Calu3 (cell line): ENCODE measurements at regions not wholly inside any gene's neighbourhood (a gene's known extent, or its start where the extent isn't known, plus 50 kb on each side); places are given as distances from the start of the nearest gene placed in this dataset.

Experiments used
- BruUV-seq: library from RNA; stranded (reverse); fragments of 400-500 nt; replicated peaks from 2 replicates; lab custom pipeline; 2021; lab: Mats Ljungman, UMichigan
- CTCF ChIA-PET: fragments of 300-600 bp; sonication (Branson Sonifier 250); formaldehyde crosslinking; loops from one replicate; lab custom pipeline; 2022; ENCODE audit warnings: antibody characterized with exemption; lab: Charles Lee
- DNase-seq: peaks from one replicate; pipeline ENCODE4 v3.0.0; 2022
- H3K27ac Mint-ChIP-seq: one replicate; pipeline ENCODE4 v1.8.0; 2022; ENCODE audit warnings: mixed read lengths; ENCODE audit not compliant: unreplicated experiment
- H3K27me3 Mint-ChIP-seq: one replicate; pipeline ENCODE4 v1.8.0; 2022; ENCODE audit warnings: mixed read lengths; ENCODE audit not compliant: unreplicated experiment
- H3K36me3 Mint-ChIP-seq: one replicate; pipeline ENCODE4 v1.8.0; 2022; ENCODE audit warnings: mild to moderate bottlenecking, moderate library complexity, mixed read lengths; ENCODE audit not compliant: insufficient read depth, unreplicated experiment
- H3K4me1 Mint-ChIP-seq: one replicate; pipeline ENCODE4 v1.8.0; 2022; ENCODE audit warnings: mild to moderate bottlenecking, low read depth, mixed read lengths; ENCODE audit not compliant: unreplicated experiment
- H3K4me3 Mint-ChIP-seq: one replicate; pipeline ENCODE4 v1.8.0; 2022; ENCODE audit warnings: mild to moderate bottlenecking, low read depth, moderate library complexity, mixed read lengths; ENCODE audit not compliant: unreplicated experiment
- H3K9me3 Mint-ChIP-seq: one replicate; pipeline ENCODE4 v1.8.0; 2022; ENCODE audit warnings: low read depth, mixed read lengths; ENCODE audit not compliant: unreplicated experiment
- intact Hi-C: fragments of 100-400 bp; cut with micrococcal nuclease; formaldehyde crosslinking; loops from one replicate; pipeline ENCODE4 v1.10.0; 2022; ENCODE audit not compliant: unreplicated experiment
- TF ChIP-seq, protein P1 (sequence below): fragments of 200-600 bp; IDR thresholded peaks from one replicate; pipeline ENCODE4 v1.8.0; 2022; ENCODE audit warnings: antibody characterized with exemption; ENCODE audit not compliant: unreplicated experiment

GRCh38 chr14:89649451-89650075, 232.5 kb upstream of the FOXN3 start:
- intact Hi-C loops, result no loop called here
- Mint-ChIP-seq H3K27me3 (no peaks in the 10 kb centered on the region), H3K9me3 (peaks cover 2% of the 10 kb centered on the region), H3K36me3 (no peaks in the 10 kb centered on the region), H3K4me3 (no peak overlapping the region), H3K4me1 (peaks cover 8% of the 10 kb centered on the region), H3K27ac (no peak overlapping the region)
- CTCF ChIA-PET, result no interaction called here
- no peak for DNase-seq
- BruUV-seq, result no TSS peak
- TF ChIP-seq, protein P1, sequence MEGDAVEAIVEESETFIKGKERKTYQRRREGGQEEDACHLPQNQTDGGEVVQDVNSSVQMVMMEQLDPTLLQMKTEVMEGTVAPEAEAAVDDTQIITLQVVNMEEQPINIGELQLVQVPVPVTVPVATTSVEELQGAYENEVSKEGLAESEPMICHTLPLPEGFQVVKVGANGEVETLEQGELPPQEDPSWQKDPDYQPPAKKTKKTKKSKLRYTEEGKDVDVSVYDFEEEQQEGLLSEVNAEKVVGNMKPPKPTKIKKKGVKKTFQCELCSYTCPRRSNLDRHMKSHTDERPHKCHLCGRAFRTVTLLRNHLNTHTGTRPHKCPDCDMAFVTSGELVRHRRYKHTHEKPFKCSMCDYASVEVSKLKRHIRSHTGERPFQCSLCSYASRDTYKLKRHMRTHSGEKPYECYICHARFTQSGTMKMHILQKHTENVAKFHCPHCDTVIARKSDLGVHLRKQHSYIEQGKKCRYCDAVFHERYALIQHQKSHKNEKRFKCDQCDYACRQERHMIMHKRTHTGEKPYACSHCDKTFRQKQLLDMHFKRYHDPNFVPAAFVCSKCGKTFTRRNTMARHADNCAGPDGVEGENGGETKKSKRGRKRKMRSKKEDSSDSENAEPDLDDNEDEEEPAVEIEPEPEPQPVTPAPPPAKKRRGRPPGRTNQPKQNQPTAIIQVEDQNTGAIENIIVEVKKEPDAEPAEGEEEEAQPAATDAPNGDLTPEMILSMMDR, result no peak

DNA sequence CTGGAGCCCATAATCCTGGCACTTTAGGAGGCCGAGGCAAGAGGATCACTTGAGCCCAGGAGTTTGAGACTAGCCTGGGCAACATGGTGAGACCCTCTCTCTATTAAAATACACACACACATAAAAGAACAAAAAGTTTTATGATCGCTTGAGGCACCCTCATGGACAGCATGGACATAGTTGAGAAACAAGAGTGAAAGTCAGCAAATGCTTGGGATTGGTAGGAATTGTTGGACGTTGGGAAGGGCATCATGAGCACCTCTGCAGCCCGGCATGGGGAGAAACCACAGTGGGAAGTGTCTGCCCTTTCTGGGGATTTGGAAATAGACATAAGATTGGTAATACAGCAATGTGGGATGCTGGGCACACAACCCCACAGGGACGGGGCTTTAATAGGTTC, 231.9 kb upstream of the FOXN3 start:
- H3K4me1 Mint-ChIP-seq, result peaks cover 8% of the 10 kb centered on the region
- TF ChIP-seq, protein P1, result no peak
- DNase-seq, result no peak
- intact Hi-C loops, result no loop called here
- no peaks in the 10 kb centered on the region for H3K36me3 Mint-ChIP-seq
- BruUV-seq, result no TSS peak
- H3K27me3 Mint-ChIP-seq, result no peaks in the 10 kb centered on the region
- CTCF ChIA-PET, result no interaction called here
- peaks cover 2% of the 10 kb centered on the region for H3K9me3 Mint-ChIP-seq
- H3K4me3 Mint-ChIP-seq, result no peak overlapping the region
- no peak overlapping the region for H3K27ac Mint-ChIP-seq

GRCh38 chr14:89648510-89648909, 231.5 kb upstream of the FOXN3 start:
- no peaks in the 10 kb centered on the region for H3K36me3 Mint-ChIP-seq
- intact Hi-C loops, result no loop called here
- CTCF ChIA-PET, result no interaction called here
- H3K4me1 Mint-ChIP-seq, result peaks cover 8% of the 10 kb centered on the region
- H3K4me3 Mint-ChIP-seq, result no peak overlapping the region
- no peak overlapping the region for H3K27ac Mint-ChIP-seq
- no peaks in the 10 kb centered on the region for H3K27me3 Mint-ChIP-seq
- H3K9me3 Mint-ChIP-seq, result peaks cover 2% of the 10 kb centered on the region
- TF ChIP-seq, protein P1, result no peak
- no peak for DNase-seq
- no TSS peak for BruUV-seq

GRCh38 chr14:89646971-89647370, 229.9 kb upstream of the FOXN3 start:
- intact Hi-C loops, result no loop called here
- Mint-ChIP-seq H3K4me1 (peaks cover 8% of the 10 kb centered on the region), H3K36me3 (no peaks in the 10 kb centered on the region), H3K9me3 (peaks cover 2% of the 10 kb centered on the region), H3K27ac (no peak overlapping the region), H3K27me3 (no peaks in the 10 kb centered on the region), H3K4me3 (no peak overlapping the region)
- TF ChIP-seq, protein P1, result no peak
- CTCF ChIA-PET, result no interaction called here
- no peak for DNase-seq
- BruUV-seq, result no TSS peak
